GM23338 (cell line): ENCODE measurements at regions not wholly inside any gene's neighbourhood (a gene's known extent, or its start where the extent isn't known, plus 50 kb on each side); places are given as distances from the start of the nearest gene placed in this dataset.

Experiments
- ATAC-seq: fragments of 200-7000 bp; cut with Tn5 transposase; 3 replicates; pipeline ENCODE4 v1.9.1; 2020
- DNase-seq: peaks from one replicate; pipeline ENCODE4 v3.0.0-alpha.2; 2015; ENCODE audit warnings: low spot score
- H2AFZ ChIP-seq: fragments of 200-600 bp; sonication (generic); 2 replicates; pipeline ENCODE4 v1.8.0; 2016; ENCODE audit warnings: antibody characterized with exemption, mild to moderate bottlenecking, moderate library complexity
- H3F3A ChIP-seq: fragments of 200-600 bp; sonication (generic); replicated peaks from 2 replicates; pipeline ENCODE4 v1.8.0; 2017; ENCODE audit warnings: antibody characterized with exemption, mixed run types, low read depth
- H3K27ac ChIP-seq: fragments of 200-600 bp; sonication (generic); 2 replicates; pipeline ENCODE4 v1.6.1; 2016; ENCODE audit warnings: low read depth
- H3K27me3 ChIP-seq: fragments of 200-600 bp; sonication (generic); 2 replicates; pipeline ENCODE4 v1.8.0; 2016; ENCODE audit warnings: mild to moderate bottlenecking, mixed run types, moderate library complexity; ENCODE audit not compliant: insufficient read depth
- H3K36me3 ChIP-seq: fragments of 200-600 bp; sonication (generic); 2 replicates; pipeline ENCODE4 v1.8.0; 2016; ENCODE audit warnings: mild to moderate bottlenecking; ENCODE audit not compliant: insufficient read depth
- H3K4me1 ChIP-seq: fragments of 200-600 bp; sonication (generic); 2 replicates; pipeline ENCODE4 v1.8.0; 2016; ENCODE audit warnings: mild to moderate bottlenecking, moderate library complexity; ENCODE audit not compliant: insufficient read depth
- H3K4me2 ChIP-seq: fragments of 200-600 bp; sonication (generic); 2 replicates; pipeline ENCODE4 v1.7.1; 2017; ENCODE audit warnings: mixed run types
- H3K4me3 ChIP-seq: fragments of 200-600 bp; sonication (generic); 2 replicates; pipeline ENCODE4 v1.6.1; 2016; ENCODE audit warnings: mixed run types
- H3K79me2 ChIP-seq: fragments of 200-600 bp; sonication (generic); replicated peaks from 2 replicates; pipeline ENCODE4 v1.8.0; 2017; ENCODE audit warnings: mild to moderate bottlenecking; ENCODE audit not compliant: insufficient read depth
- H3K9me2 ChIP-seq: fragments of 200-600 bp; sonication (generic); 2 replicates; pipeline ENCODE4 v1.8.0; 2017; ENCODE audit not compliant: insufficient read depth
- H4K20me1 ChIP-seq: fragments of 200-600 bp; sonication (generic); replicated peaks from 2 replicates; pipeline ENCODE4 v1.8.0; 2017; ENCODE audit warnings: mild to moderate bottlenecking; ENCODE audit not compliant: insufficient read depth
- H3K27ac Mint-ChIP-seq: 2 replicates; pipeline ENCODE4 v1.8.0; 2020; ENCODE audit warnings: inconsistent platforms, mild to moderate bottlenecking, moderate library complexity, mixed read lengths
- H3K27me3 Mint-ChIP-seq: 3 replicates; pipeline ENCODE4 v1.8.0; 2022; ENCODE audit warnings: low read depth, mild to moderate bottlenecking, moderate library complexity, mixed read lengths, inconsistent platforms; ENCODE audit not compliant: insufficient read depth, poor library complexity
- H3K36me3 Mint-ChIP-seq: 3 replicates; pipeline ENCODE4 v1.8.0; 2021; ENCODE audit warnings: low read depth, mild to moderate bottlenecking, inconsistent platforms, moderate library complexity, mixed read lengths
- H3K4me1 Mint-ChIP-seq: 3 replicates; pipeline ENCODE4 v1.8.0; 2020; ENCODE audit warnings: mild to moderate bottlenecking, inconsistent platforms, mixed read lengths
- H3K4me3 Mint-ChIP-seq: 3 replicates; pipeline ENCODE4 v1.8.0; 2021; ENCODE audit warnings: moderate library complexity, mild to moderate bottlenecking, inconsistent platforms, mixed read lengths
- H3K9me3 Mint-ChIP-seq: 3 replicates; pipeline ENCODE4 v1.8.0; 2020; ENCODE audit warnings: moderate library complexity, mild to moderate bottlenecking, inconsistent platforms, mixed read lengths
- CREB1 ChIP-seq: fragments of 250-450 bp; sonication (Bioruptor Pico); IDR thresholded peaks from 2 replicates; pipeline ENCODE4 v1.5.0; 2020; ENCODE audit warnings: low read depth, mild to moderate bottlenecking, moderate library complexity
- CTCF ChIP-seq, 2 experiments: fragments of 200-600 bp in 1 of 2; sonication (generic) in 1 of 2; conservative IDR thresholded peaks; 2 replicates each; pipeline versions ENCODE4 v1.5.1 to v1.6.1; 2016 to 2017; ENCODE audit warnings: antibody characterized with exemption in 2 of 2, low read depth in 2 of 2, mild to moderate bottlenecking in 2 of 2, moderate library complexity in 1 of 2
- ETS1 ChIP-seq: IDR thresholded peaks from 2 replicates; pipeline ENCODE4 v1.6.1; 2016; ENCODE audit warnings: antibody characterized with exemption
- EZH2phosphoT487 ChIP-seq: fragments of 200-600 bp; sonication (generic); IDR thresholded peaks from one replicate; pipeline ENCODE4 v1.8.1; 2018; ENCODE audit warnings: antibody characterized with exemption; ENCODE audit not compliant: unreplicated experiment
- JUNB ChIP-seq: IDR thresholded peaks from one replicate; pipeline ENCODE4 v1.6.1; 2016; ENCODE audit warnings: antibody characterized with exemption; ENCODE audit not compliant: unreplicated experiment
- NANOG ChIP-seq: IDR thresholded peaks from 2 replicates; pipeline ENCODE4 v1.6.1; 2016; ENCODE audit warnings: antibody characterized with exemption, borderline replicate concordance
- POLR2AphosphoS5 ChIP-seq: IDR thresholded peaks from 2 replicates; pipeline ENCODE4 v1.6.1; 2016; ENCODE audit warnings: antibody characterized with exemption, low read depth
- REST ChIP-seq: IDR thresholded peaks from one replicate; pipeline ENCODE4 v1.6.1; 2018; ENCODE audit warnings: antibody characterized with exemption; ENCODE audit not compliant: unreplicated experiment
- STAT1 ChIP-seq: IDR thresholded peaks from one replicate; pipeline ENCODE4 v1.6.1; 2016; ENCODE audit warnings: antibody characterized with exemption; ENCODE audit not compliant: unreplicated experiment
- ZNF114 ChIP-seq: fragments of 250-450 bp; sonication (Bioruptor Pico); IDR thresholded peaks from 2 replicates; pipeline ENCODE4 v1.5.0; 2020; ENCODE audit warnings: mild to moderate bottlenecking, moderate library complexity
- ZNF331 ChIP-seq: fragments of 250-450 bp; sonication (Bioruptor Pico); IDR thresholded peaks from 2 replicates; pipeline ENCODE4 v1.5.0; 2020; ENCODE audit warnings: low read depth, mild to moderate bottlenecking, moderate library complexity
- TF ChIP-seq, protein P1 (sequence below): fragments of 250-450 bp; sonication (Bioruptor Pico); IDR thresholded peaks from 2 replicates; pipeline ENCODE4 v1.5.0; 2020; ENCODE audit warnings: mild to moderate bottlenecking, moderate library complexity

DNA sequence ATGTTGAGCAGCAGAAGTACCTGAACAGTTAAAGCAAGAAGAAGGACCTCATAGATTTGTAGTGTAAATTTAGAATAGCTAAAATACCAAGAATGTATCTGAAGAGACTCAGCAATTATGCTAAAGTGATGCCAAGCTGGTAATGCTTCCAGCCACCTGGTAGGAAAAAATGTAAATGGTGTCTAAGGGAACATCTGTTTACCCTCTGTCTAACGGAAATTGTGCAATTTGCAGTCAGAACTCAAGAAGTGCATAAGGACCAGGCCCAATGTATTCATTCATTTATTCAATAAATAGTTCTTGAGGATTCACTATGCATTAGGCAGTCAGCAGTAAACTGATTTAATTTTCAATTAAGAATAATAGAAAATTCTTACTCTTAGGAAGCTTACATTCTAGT, 116.0 kb upstream of the ADGRL4 start (continued):
- TF ChIP-seq ZNF331 (CRISPR knock-in tag) (no peak), CTCF (conservative IDR thresholded peaks at IDR 0.05; ENCODE audit: low read depth in 2 of 2) (no peak), NANOG (no peak), POLR2AphosphoS5 (no peak), EZH2phosphoT487 (no peak), STAT1 (no peak), CREB1 (CRISPR knock-in tag) (no peak), JUNB (no peak), ZNF114 (CRISPR knock-in tag) (no peak)

DNA sequence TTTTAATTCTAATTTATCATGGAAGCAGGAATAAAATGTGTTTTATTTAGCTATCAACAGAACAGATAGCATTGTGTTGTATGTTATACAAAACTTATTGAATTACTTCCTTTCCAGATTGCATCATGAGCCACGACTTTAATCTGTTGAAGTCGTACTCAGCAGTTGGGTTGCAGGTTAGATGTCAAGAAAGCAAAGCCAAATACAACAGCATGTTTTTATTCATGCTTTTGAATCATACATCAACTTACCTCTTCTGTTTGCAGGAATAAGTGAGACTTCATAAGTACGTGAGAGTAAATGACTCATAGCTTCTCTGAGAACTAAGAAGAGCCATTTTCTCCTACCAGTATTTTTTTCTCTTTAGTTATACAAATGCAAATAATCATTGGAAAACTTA, 110.8 kb upstream of the ADGRL4 start:
- no peaks in the 10 kb centered on the region for H3K4me1 Mint-ChIP-seq
- no peaks in the 10 kb centered on the region for H3K36me3 Mint-ChIP-seq
- no peaks in the 10 kb centered on the region for H3K4me1 ChIP-seq
- no peak overlapping the region for H3K4me3 Mint-ChIP-seq
- no peak overlapping the region for H3K4me3 ChIP-seq
- H3K9me3 Mint-ChIP-seq, result no peaks in the 10 kb centered on the region; the same call in 2 of the 3 replicates
- H3K27me3 Mint-ChIP-seq, result peaks cover 3% of the 10 kb centered on the region
- H4K20me1 ChIP-seq, result no peaks in the 10 kb centered on the region
- H3K36me3 ChIP-seq, result no peaks in the 10 kb centered on the region
- H3K9me2 ChIP-seq, result 0 out of 2 replicates have a peak, but pooled peaks cover 4% of the 10 kb centered on the region
- no peaks in the 10 kb centered on the region for H3K79me2 ChIP-seq
- H3K27ac ChIP-seq, result no peak overlapping the region
- DNase-seq (no peak), ATAC-seq (no peak)
- no peak overlapping the region for H2AFZ ChIP-seq
- no peak overlapping the region for H3K4me2 ChIP-seq
- no peak overlapping the region for H3K27ac Mint-ChIP-seq
- no peaks in the 10 kb centered on the region for H3K27me3 ChIP-seq
- H3F3A ChIP-seq, result no peaks in the 10 kb centered on the region
- no peak for TF ChIP-seq REST
- TF ChIP-seq JUNB, result no peak
- TF ChIP-seq ZNF331 (CRISPR knock-in tag), result no peak
- TF ChIP-seq CREB1 (CRISPR knock-in tag), result no peak
- TF ChIP-seq STAT1, result no peak
- TF ChIP-seq, protein P1, sequence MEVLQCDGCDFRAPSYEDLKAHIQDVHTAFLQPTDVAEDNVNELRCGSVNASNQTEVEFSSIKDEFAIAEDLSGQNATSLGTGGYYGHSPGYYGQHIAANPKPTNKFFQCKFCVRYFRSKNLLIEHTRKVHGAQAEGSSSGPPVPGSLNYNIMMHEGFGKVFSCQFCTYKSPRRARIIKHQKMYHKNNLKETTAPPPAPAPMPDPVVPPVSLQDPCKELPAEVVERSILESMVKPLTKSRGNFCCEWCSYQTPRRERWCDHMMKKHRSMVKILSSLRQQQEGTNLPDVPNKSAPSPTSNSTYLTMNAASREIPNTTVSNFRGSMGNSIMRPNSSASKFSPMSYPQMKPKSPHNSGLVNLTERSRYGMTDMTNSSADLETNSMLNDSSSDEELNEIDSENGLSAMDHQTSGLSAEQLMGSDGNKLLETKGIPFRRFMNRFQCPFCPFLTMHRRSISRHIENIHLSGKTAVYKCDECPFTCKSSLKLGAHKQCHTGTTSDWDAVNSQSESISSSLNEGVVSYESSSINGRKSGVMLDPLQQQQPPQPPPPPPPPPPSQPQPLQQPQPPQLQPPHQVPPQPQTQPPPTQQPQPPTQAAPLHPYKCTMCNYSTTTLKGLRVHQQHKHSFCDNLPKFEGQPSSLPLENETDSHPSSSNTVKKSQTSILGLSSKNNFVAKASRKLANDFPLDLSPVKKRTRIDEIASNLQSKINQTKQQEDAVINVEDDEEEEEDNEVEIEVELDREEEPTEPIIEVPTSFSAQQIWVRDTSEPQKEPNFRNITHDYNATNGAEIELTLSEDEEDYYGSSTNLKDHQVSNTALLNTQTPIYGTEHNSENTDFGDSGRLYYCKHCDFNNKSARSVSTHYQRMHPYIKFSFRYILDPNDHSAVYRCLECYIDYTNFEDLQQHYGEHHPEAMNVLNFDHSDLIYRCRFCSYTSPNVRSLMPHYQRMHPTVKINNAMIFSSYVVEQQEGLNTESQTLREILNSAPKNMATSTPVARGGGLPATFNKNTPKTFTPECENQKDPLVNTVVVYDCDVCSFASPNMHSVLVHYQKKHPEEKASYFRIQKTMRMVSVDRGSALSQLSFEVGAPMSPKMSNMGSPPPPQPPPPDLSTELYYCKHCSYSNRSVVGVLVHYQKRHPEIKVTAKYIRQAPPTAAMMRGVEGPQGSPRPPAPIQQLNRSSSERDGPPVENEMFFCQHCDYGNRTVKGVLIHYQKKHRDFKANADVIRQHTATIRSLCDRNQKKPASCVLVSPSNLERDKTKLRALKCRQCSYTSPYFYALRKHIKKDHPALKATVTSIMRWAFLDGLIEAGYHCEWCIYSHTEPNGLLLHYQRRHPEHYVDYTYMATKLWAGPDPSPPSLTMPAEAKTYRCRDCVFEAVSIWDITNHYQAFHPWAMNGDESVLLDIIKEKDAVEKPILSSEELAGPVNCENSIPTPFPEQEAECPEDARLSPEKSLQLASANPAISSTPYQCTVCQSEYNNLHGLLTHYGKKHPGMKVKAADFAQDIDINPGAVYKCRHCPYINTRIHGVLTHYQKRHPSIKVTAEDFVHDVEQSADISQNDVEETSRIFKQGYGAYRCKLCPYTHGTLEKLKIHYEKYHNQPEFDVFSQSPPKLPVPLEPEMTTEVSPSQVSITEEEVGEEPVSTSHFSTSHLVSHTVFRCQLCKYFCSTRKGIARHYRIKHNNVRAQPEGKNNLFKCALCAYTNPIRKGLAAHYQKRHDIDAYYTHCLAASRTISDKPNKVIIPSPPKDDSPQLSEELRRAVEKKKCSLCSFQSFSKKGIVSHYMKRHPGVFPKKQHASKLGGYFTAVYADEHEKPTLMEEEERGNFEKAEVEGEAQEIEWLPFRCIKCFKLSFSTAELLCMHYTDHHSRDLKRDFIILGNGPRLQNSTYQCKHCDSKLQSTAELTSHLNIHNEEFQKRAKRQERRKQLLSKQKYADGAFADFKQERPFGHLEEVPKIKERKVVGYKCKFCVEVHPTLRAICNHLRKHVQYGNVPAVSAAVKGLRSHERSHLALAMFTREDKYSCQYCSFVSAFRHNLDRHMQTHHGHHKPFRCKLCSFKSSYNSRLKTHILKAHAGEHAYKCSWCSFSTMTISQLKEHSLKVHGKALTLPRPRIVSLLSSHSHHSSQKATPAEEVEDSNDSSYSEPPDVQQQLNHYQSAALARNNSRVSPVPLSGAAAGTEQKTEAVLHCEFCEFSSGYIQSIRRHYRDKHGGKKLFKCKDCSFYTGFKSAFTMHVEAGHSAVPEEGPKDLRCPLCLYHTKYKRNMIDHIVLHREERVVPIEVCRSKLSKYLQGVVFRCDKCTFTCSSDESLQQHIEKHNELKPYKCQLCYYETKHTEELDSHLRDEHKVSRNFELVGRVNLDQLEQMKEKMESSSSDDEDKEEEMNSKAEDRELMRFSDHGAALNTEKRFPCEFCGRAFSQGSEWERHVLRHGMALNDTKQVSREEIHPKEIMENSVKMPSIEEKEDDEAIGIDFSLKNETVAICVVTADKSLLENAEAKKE (CRISPR knock-in tag), result no peak
- TF ChIP-seq NANOG, result no peak
- TF ChIP-seq EZH2phosphoT487, result no peak
- no peak for TF ChIP-seq ETS1
- no peak for TF ChIP-seq ZNF114 (CRISPR knock-in tag)
